ENCODE measurements at regions not wholly inside any gene's neighbourhood (a gene's known extent, or its start where the extent isn't known, plus 50 kb on each side); places are given as distances from the start of the nearest gene placed in this dataset.
A peak's percentile ranks its signal among the peaks of the same experiment; 100 is the strongest.

GRCh38 chr22:48644997-48645396 lies 1182.7 kb downstream of the BRD1 start:
- Histone ChIP-seq H3K4me3 (ENCODE audit: insufficient read depth, low read depth, low read length) (no peak overlapping the region), H3K27me3 (ENCODE audit: control insufficient read depth, insufficient read depth, low read length) (no peaks in the 10 kb centered on the region), H3K36me3 (replicated peaks; ENCODE audit: control insufficient read depth, insufficient read depth, low read length) (no peaks in the 10 kb centered on the region)
- DNase-seq = no peak

GRCh38 chr22:48644108-48644507 lies 1183.6 kb downstream of the BRD1 start:
- H3K4me3 ChIP-seq (ENCODE audit: insufficient read depth, low read depth, low read length) = no peak overlapping the region
- DNase-seq = no peak
- no peaks in the 10 kb centered on the region for H3K27me3 ChIP-seq (ENCODE audit: control insufficient read depth, insufficient read depth, low read length)
- H3K36me3 ChIP-seq (replicated peaks; ENCODE audit: control insufficient read depth, insufficient read depth, low read length) = no peaks in the 10 kb centered on the region

GRCh38 chr22:48643066-48643731 lies 1184.5 kb downstream of the BRD1 start:
- Histone ChIP-seq H3K4me3 (ENCODE audit: insufficient read depth, low read depth, low read length) (no peak overlapping the region), H3K36me3 (replicated peaks; ENCODE audit: control insufficient read depth, insufficient read depth, low read length) (no peaks in the 10 kb centered on the region), H3K27me3 (ENCODE audit: control insufficient read depth, insufficient read depth, low read length) (no peaks in the 10 kb centered on the region)
- no peak for DNase-seq

- Histone ChIP-seq H3K4me3 (ENCODE audit: insufficient read depth, low read depth, low read length) (no peak overlapping the region), H3K36me3 (replicated peaks; ENCODE audit: control insufficient read depth, insufficient read depth, low read length) (no peaks in the 10 kb centered on the region), H3K27me3 (ENCODE audit: control insufficient read depth, insufficient read depth, low read length) (no peaks in the 10 kb centered on the region)
- DNase-seq = no peak
Measured at GRCh38 chr22:48642550-48642949, 1185.1 kb downstream of the BRD1 start.

GRCh38 chr22:48641906-48642475 lies 1185.7 kb downstream of the BRD1 start:
- H3K27me3 ChIP-seq (ENCODE audit: control insufficient read depth, insufficient read depth, low read length) = no peaks in the 10 kb centered on the region
- DNase-seq = no peak
- H3K36me3 ChIP-seq (replicated peaks; ENCODE audit: control insufficient read depth, insufficient read depth, low read length) = no peaks in the 10 kb centered on the region
- no peak overlapping the region for H3K4me3 ChIP-seq (ENCODE audit: insufficient read depth, low read depth, low read length)

- Histone ChIP-seq H3K36me3 (replicated peaks; ENCODE audit: control insufficient read depth, insufficient read depth, low read length) (no peaks in the 10 kb centered on the region), H3K4me3 (ENCODE audit: insufficient read depth, low read depth, low read length) (no peak overlapping the region), H3K27me3 (ENCODE audit: control insufficient read depth, insufficient read depth, low read length) (no peaks in the 10 kb centered on the region)
- DNase-seq = peak; percentile 70
Measured at GRCh38 chr22:48640890-48641841, 1186.5 kb downstream of the BRD1 start.

GRCh38 chr22:48639896-48640748 lies 1187.6 kb downstream of the BRD1 start:
- no peak for DNase-seq
- Histone ChIP-seq H3K36me3 (replicated peaks; ENCODE audit: control insufficient read depth, insufficient read depth, low read length) (no peaks in the 10 kb centered on the region), H3K4me3 (ENCODE audit: insufficient read depth, low read depth, low read length) (no peak overlapping the region), H3K27me3 (ENCODE audit: control insufficient read depth, insufficient read depth, low read length) (no peaks in the 10 kb centered on the region)

GRCh38 chr22:48639021-48639795 lies 1188.5 kb downstream of the BRD1 start:
- no peak overlapping the region for H3K4me3 ChIP-seq (ENCODE audit: insufficient read depth, low read depth, low read length)
- H3K36me3 ChIP-seq (replicated peaks; ENCODE audit: control insufficient read depth, insufficient read depth, low read length) = no peaks in the 10 kb centered on the region
- DNase-seq = no peak
- H3K27me3 ChIP-seq (ENCODE audit: control insufficient read depth, insufficient read depth, low read length) = no peaks in the 10 kb centered on the region

- Histone ChIP-seq H3K36me3 (replicated peaks; ENCODE audit: control insufficient read depth, insufficient read depth, low read length) (no peaks in the 10 kb centered on the region), H3K4me3 (ENCODE audit: insufficient read depth, low read depth, low read length) (no peak overlapping the region), H3K27me3 (ENCODE audit: control insufficient read depth, insufficient read depth, low read length) (no peaks in the 10 kb centered on the region)
- no peak for DNase-seq
Measured at GRCh38 chr22:48637231-48637630, 1190.4 kb downstream of the BRD1 start.

GRCh38 chr22:48636746-48637145 lies 1190.9 kb downstream of the BRD1 start:
- Histone ChIP-seq H3K4me3 (ENCODE audit: insufficient read depth, low read depth, low read length) (no peak overlapping the region), H3K36me3 (replicated peaks; ENCODE audit: control insufficient read depth, insufficient read depth, low read length) (no peaks in the 10 kb centered on the region), H3K27me3 (ENCODE audit: control insufficient read depth, insufficient read depth, low read length) (no peaks in the 10 kb centered on the region)
- no peak for DNase-seq

- no peaks in the 10 kb centered on the region for H3K27me3 ChIP-seq (ENCODE audit: control insufficient read depth, insufficient read depth, low read length)
- DNase-seq = no peak
- no peaks in the 10 kb centered on the region for H3K36me3 ChIP-seq (replicated peaks; ENCODE audit: control insufficient read depth, insufficient read depth, low read length)
- H3K4me3 ChIP-seq (ENCODE audit: insufficient read depth, low read depth, low read length) = no peak overlapping the region
Measured at GRCh38 chr22:48635816-48636215, 1191.9 kb downstream of the BRD1 start.

- no peak overlapping the region for H3K4me3 ChIP-seq (ENCODE audit: insufficient read depth, low read depth, low read length)
- no peak for DNase-seq
- H3K36me3 ChIP-seq (replicated peaks; ENCODE audit: control insufficient read depth, insufficient read depth, low read length) = no peaks in the 10 kb centered on the region
- H3K27me3 ChIP-seq (ENCODE audit: control insufficient read depth, insufficient read depth, low read length) = no peaks in the 10 kb centered on the region
Measured at GRCh38 chr22:48635031-48635430, 1192.6 kb downstream of the BRD1 start.

- no peak overlapping the region for H3K4me3 ChIP-seq (ENCODE audit: insufficient read depth, low read depth, low read length)
- DNase-seq = no peak
- H3K36me3 ChIP-seq (replicated peaks; ENCODE audit: control insufficient read depth, insufficient read depth, low read length) = no peaks in the 10 kb centered on the region
- no peaks in the 10 kb centered on the region for H3K27me3 ChIP-seq (ENCODE audit: control insufficient read depth, insufficient read depth, low read length)
Measured at GRCh38 chr22:48633996-48634836, 1193.5 kb downstream of the BRD1 start.

Measured in H7 (cell line).